ENCODE measurements at regions not wholly inside any gene's neighbourhood (a gene's known extent, or its start where the extent isn't known, plus 50 kb on each side); places are given as distances from the start of the nearest gene placed in this dataset.
"Not testable (repeated sequence)": the region's sequence is repeated elsewhere in the genome, so short reads cannot be mapped to it uniquely, and the experiment has no call there.

- DNase-seq = not testable (repeated sequence)
Observed at GRCh38 chr9:42437057-42437759, 253.7 kb downstream of the SPATA31A6 start.

- DNase-seq = not testable (repeated sequence)
Observed at GRCh38 chr9:42442680-42443079, 259.2 kb downstream of the SPATA31A6 start.

GRCh38 chr9:42443414-42443813 lies 260.0 kb downstream of the SPATA31A6 start:
- not testable (repeated sequence) for DNase-seq

- not testable (repeated sequence) for DNase-seq
Observed at GRCh38 chr9:42461436-42461835, 278.0 kb downstream of the SPATA31A6 start.

GRCh38 chr9:42461863-42462262 lies 278.4 kb downstream of the SPATA31A6 start:
- not testable (repeated sequence) for DNase-seq

GRCh38 chr9:42463981-42464380 lies 280.5 kb downstream of the SPATA31A6 start:
- DNase-seq = not testable (repeated sequence)

- DNase-seq = not testable (repeated sequence)
Observed at GRCh38 chr9:42470577-42470976, 287.1 kb downstream of the SPATA31A6 start.

GRCh38 chr9:42490989-42491388 lies 307.5 kb downstream of the SPATA31A6 start:
- not testable (repeated sequence) for DNase-seq

GRCh38 chr9:42502620-42503264 lies 319.3 kb downstream of the SPATA31A6 start:
- DNase-seq = not testable (repeated sequence)

GRCh38 chr9:42508111-42508510 lies 324.7 kb downstream of the SPATA31A6 start:
- DNase-seq = not testable (repeated sequence)

GRCh38 chr9:42513535-42513934 lies 330.1 kb downstream of the SPATA31A6 start:
- not testable (repeated sequence) for DNase-seq

GRCh38 chr9:42534325-42534983 lies 351.0 kb downstream of the SPATA31A6 start:
- not testable (repeated sequence) for DNase-seq

- not testable (repeated sequence) for DNase-seq
Observed at GRCh38 chr9:42534984-42535325, 351.5 kb downstream of the SPATA31A6 start.

GRCh38 chr9:42550789-42551357 lies 367.4 kb downstream of the SPATA31A6 start:
- not testable (repeated sequence) for DNase-seq

- DNase-seq = not testable (repeated sequence)
Observed at GRCh38 chr9:42568530-42568929, 385.1 kb downstream of the SPATA31A6 start.

GRCh38 chr9:42568942-42569556 lies 385.6 kb downstream of the SPATA31A6 start:
- not testable (repeated sequence) for DNase-seq

GRCh38 chr9:42577851-42578250 lies 394.4 kb downstream of the SPATA31A6 start:
- not testable (repeated sequence) for DNase-seq

Measured in NCI-H82 (cell line).